ENCODE measurements at regions not wholly inside any gene's neighbourhood (a gene's known extent, or its start where the extent isn't known, plus 50 kb on each side); places are given as distances from the start of the nearest gene placed in this dataset.

DNA sequence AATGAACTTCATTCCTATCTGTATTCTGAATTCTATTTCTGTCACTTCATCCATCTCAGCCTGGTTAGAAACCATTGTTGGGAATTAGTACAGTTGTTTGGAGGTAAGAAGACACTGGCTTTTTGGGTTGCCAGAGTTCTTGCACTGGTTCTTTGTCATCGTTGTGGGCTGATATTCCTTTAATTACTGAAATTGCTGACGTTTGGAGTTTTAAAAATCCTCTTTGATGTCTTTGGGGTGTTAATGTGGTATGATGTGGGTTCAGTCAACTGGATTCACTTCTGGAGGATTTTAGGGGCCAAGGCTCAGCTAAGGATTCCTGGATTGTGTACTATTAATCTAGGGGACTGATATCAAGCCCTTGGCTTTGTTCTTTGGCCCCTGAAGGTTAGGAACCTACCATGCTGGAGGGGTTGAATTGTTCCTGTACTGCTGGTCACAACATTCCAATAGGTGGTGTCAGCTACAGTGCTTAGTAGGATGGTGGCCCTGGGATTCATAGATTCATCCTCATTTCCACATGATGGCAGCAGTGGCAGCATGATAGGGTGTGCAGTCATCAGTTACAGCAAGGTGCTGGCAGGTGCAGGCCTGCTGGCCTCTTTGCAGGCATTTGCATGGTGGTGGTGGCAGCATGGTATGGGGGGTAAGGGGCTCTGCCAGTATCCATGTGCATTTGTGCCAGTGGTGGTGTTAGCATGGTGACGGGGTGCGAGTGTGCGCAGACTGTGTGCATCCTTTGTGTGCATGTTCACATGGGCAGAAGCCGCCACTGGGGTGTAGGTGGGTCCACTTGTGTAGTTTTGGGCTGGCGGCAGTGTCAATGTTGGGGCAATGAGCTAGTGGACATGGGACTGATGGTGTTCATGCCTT, 301.3 kb downstream of the TEX13C start:
- TF ChIP-seq, protein P1, sequence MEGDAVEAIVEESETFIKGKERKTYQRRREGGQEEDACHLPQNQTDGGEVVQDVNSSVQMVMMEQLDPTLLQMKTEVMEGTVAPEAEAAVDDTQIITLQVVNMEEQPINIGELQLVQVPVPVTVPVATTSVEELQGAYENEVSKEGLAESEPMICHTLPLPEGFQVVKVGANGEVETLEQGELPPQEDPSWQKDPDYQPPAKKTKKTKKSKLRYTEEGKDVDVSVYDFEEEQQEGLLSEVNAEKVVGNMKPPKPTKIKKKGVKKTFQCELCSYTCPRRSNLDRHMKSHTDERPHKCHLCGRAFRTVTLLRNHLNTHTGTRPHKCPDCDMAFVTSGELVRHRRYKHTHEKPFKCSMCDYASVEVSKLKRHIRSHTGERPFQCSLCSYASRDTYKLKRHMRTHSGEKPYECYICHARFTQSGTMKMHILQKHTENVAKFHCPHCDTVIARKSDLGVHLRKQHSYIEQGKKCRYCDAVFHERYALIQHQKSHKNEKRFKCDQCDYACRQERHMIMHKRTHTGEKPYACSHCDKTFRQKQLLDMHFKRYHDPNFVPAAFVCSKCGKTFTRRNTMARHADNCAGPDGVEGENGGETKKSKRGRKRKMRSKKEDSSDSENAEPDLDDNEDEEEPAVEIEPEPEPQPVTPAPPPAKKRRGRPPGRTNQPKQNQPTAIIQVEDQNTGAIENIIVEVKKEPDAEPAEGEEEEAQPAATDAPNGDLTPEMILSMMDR (IDR thresholded peaks at IDR 0.05; ENCODE audit: control insufficient read depth, extremely low read depth, insufficient read depth), result peak; percentile 11; the same call in 1 of the 2 replicates
- H3K4me3 ChIP-seq (ENCODE audit: low read depth, low read length), result no peak overlapping the region
- DNase-seq (ENCODE audit: low read depth), result no peak

DNA sequence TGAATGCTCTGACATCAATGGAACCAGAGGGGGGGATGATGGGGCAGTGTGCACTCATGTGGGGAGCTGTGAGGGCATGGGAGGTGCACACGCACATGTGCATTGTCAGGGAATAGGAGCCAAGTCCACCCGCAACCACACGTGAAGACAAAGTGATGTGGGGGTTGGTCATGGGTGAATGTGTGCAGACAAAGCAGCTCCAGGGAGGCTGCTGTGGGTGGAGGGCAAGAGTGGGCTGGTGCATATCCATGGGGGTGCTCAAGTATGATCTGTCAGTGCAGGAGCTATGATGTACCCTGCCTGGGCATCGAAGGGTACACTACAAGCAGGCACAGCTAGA, 301.9 kb downstream of the TEX13C start:
- DNase-seq (ENCODE audit: low read depth), result no peak
- TF ChIP-seq, protein P1 (IDR thresholded peaks at IDR 0.05; ENCODE audit: control insufficient read depth, extremely low read depth, insufficient read depth), result no peak
- H3K4me3 ChIP-seq (ENCODE audit: low read depth, low read length), result no peak overlapping the region

DNA sequence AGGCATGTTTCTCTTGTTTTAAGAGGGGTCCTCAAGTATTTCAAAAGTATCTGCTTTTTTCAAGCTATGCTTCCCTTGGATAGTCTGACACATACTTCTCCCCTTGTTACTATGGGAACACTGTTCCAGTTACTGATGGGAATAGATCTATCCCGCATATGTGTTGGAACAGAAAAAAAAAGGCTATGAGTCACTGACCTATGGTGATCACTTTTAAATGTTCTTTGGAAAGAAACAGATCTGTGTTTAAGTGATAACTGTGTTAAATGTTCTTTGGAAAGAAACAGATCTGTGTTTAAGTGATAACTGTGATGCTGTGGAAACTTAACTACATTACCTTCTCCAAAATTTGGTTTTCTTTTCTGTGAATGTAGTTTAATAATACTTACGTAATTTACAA, 303.2 kb downstream of the TEX13C start:
- no peak overlapping the region for H3K4me3 ChIP-seq (ENCODE audit: low read depth, low read length)
- TF ChIP-seq, protein P1 (IDR thresholded peaks at IDR 0.05; ENCODE audit: control insufficient read depth, extremely low read depth, insufficient read depth), result no peak
- no peak for DNase-seq (ENCODE audit: low read depth)

DNA sequence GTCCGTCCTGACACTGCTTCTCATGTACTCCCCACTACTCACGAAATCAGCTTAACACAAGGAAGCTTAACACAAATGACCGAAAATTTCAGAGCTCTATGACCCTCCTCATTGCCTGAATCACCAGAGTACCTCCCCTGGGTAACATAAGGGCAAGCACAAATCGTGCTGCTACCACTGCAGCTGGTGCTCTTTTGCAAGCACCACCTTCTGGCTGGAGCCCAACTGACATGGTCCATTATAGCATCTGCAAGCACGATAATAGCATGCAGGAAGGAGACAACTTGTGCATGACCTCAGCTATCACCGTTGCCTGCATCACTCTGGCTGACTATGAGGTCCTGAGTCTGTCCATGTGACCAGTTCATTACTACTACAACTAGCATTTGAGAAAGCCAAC, 308.0 kb downstream of the TEX13C start:
- DNase-seq (ENCODE audit: low read depth), result no peak
- no peak overlapping the region for H3K4me3 ChIP-seq (ENCODE audit: low read depth, low read length)

DNA sequence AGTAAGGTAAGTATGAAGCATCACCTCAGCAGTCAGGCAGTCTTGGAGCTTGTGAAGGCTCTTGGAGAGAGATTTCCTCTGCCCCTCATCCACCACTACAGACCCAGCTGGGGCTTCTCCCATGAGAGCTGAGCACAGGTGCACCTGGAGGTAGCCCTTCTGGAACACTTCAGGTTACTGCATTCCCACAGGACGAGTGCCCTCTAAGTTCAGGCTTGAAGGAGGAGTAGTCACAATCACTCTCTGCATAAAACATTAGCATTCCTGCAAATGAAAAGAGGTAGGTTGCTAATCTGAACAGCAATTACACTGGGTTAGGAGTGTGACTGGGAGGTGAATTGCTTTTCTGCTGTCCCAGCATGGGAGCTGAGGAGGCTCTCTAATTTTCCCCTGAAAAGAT, 308.8 kb downstream of the TEX13C start:
- TF ChIP-seq, protein P1 (IDR thresholded peaks at IDR 0.05; ENCODE audit: control insufficient read depth, extremely low read depth, insufficient read depth), result no peak
- DNase-seq (ENCODE audit: low read depth), result no peak
- no peak overlapping the region for H3K4me3 ChIP-seq (ENCODE audit: low read depth, low read length)

More for the DNA sequence above, 308.0 kb downstream of the TEX13C start:
- TF ChIP-seq, protein P1 (IDR thresholded peaks at IDR 0.05; ENCODE audit: control insufficient read depth, extremely low read depth, insufficient read depth), result no peak

DNA sequence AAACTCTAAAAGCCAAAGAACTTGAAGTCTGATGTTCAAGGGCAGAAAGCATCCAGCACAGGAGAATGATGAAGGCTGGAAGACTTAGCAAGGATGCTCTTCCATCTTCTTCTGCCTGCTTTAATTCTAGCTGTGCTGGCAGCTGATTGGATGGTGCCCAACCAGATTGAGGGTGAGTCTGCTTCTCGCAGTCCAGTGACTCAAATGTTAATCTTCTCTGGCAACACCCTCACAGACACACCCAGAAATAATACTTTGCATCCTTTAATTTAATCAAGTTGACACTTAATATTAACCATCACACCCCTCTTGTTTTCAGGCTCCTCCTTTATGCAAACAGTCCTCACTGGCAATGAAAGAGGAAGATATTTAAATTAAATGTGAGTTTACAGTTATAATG, 321.7 kb downstream of the TEX13C start:
- no peak for DNase-seq (ENCODE audit: low read depth)
- TF ChIP-seq, protein P1 (IDR thresholded peaks at IDR 0.05; ENCODE audit: control insufficient read depth, extremely low read depth, insufficient read depth), result no peak

DNA sequence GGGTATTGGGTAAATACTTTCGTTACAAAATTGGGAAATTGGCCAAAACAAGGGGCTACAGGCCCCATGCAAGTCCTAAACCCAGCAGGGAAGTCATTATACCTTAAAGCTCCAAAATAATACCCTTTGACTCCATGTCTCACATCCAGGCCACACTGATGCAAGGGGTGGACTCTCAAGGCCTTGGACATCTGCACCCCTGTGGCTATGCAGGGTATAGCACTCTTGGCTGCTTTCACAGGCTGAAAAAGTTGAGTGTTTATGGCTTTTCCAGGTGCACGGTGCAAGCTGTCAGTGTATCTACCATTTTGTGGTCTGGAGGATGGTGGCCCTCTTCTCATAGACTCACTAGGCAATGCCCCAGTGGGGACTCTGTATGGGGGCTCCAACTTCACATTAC, 326.5 kb downstream of the TEX13C start:
- no peak overlapping the region for H3K4me3 ChIP-seq (ENCODE audit: low read depth, low read length)
- TF ChIP-seq, protein P1 (IDR thresholded peaks at IDR 0.05; ENCODE audit: control insufficient read depth, extremely low read depth, insufficient read depth), result 0 out of 2 replicates have a peak, but pooled peaks have one; percentile 31
- no peak for DNase-seq (ENCODE audit: low read depth)

More for the DNA sequence above, 321.7 kb downstream of the TEX13C start:
- no peak overlapping the region for H3K4me3 ChIP-seq (ENCODE audit: low read depth, low read length)

Data from LNCaP clone FGC (cell line).